Keratinocyte (primary cell): ENCODE measurements at regions not wholly inside any gene's neighbourhood (a gene's known extent, or its start where the extent isn't known, plus 50 kb on each side); places are given as distances from the start of the nearest gene placed in this dataset.

Experiments used
- DNase-seq: peaks from one replicate; pipeline ENCODE4 v3.0.0-alpha.2; 2011; ENCODE audit warnings: low read depth, missing footprints, low spot score
- FAIRE-seq: peaks from 2 replicates; lab custom pipeline; 2011; peaks lifted over from hg19 to GRCh38; lab: Jason Lieb, UNC
- H2AFZ ChIP-seq: 2 replicates; pipeline ENCODE4 v1.6.0; 2012; ENCODE audit warnings: low read length, control low read depth, inconsistent platforms; ENCODE audit not compliant: control insufficient read depth
- H3K27ac ChIP-seq: 2 replicates; pipeline ENCODE4 v1.5.1; 2011; ENCODE audit warnings: low read length; ENCODE audit not compliant: control insufficient read depth, insufficient read depth
- H3K27me3 ChIP-seq: 3 replicates; pipeline ENCODE4 v1.6.0; 2011; ENCODE audit warnings: low read length; ENCODE audit not compliant: control insufficient read depth, insufficient read depth; ENCODE audit errors: extremely low read depth
- H3K36me3 ChIP-seq, 2 experiments: 2 replicates in 1 of 2; 3 replicates in 1 of 2; pipeline ENCODE4 v1.5.1; 2011; ENCODE audit warnings: low read length in 2 of 2, mild to moderate bottlenecking in 1 of 2; ENCODE audit not compliant: control insufficient read depth in 2 of 2, insufficient read depth in 2 of 2; ENCODE audit errors: extremely low read depth in 1 of 2
- H3K4me1 ChIP-seq: 3 replicates; pipeline ENCODE4 v1.5.1; 2011; ENCODE audit warnings: low read length; ENCODE audit not compliant: control insufficient read depth, insufficient read depth; ENCODE audit errors: extremely low read depth
- H3K4me2 ChIP-seq: 3 replicates; pipeline ENCODE4 v1.6.0; 2011; ENCODE audit warnings: low read depth, low read length; ENCODE audit not compliant: control insufficient read depth, insufficient read depth; ENCODE audit errors: extremely low read depth
- H3K4me3 ChIP-seq, 3 experiments: fragments of 200-600 bp in 1 of 3; sonication (generic) in 1 of 3; 2 replicates in 2 of 3; 3 replicates in 1 of 3; pipeline ENCODE4 v1.5.1; 2011 to 2016; ENCODE audit warnings: low read length in 3 of 3, mild to moderate bottlenecking in 3 of 3, control low read depth in 2 of 3, inconsistent platforms in 1 of 3, low read depth in 1 of 3, mixed read lengths in 1 of 3, mixed run types in 1 of 3, moderate library complexity in 1 of 3; ENCODE audit not compliant: control insufficient read depth in 2 of 3, insufficient read depth in 2 of 3; ENCODE audit errors: extremely low read depth in 1 of 3
- H3K79me2 ChIP-seq: 2 replicates; pipeline ENCODE4 v1.6.0; 2012; ENCODE audit warnings: low read length; ENCODE audit not compliant: control insufficient read depth, insufficient read depth
- H3K9ac ChIP-seq: 3 replicates; pipeline ENCODE4 v1.6.0; 2011; ENCODE audit warnings: low read length; ENCODE audit not compliant: control insufficient read depth, insufficient read depth; ENCODE audit errors: extremely low read depth
- H3K9me1 ChIP-seq: 3 replicates; pipeline ENCODE4 v1.6.0; 2011; ENCODE audit warnings: low read length; ENCODE audit not compliant: control insufficient read depth, insufficient read depth; ENCODE audit errors: extremely low read depth
- H3K9me3 ChIP-seq: 2 replicates; pipeline ENCODE4 v1.5.1; 2012; ENCODE audit warnings: low read depth, low read length; ENCODE audit not compliant: control insufficient read depth
- H4K20me1 ChIP-seq: 3 replicates; pipeline ENCODE4 v1.6.0; 2011; ENCODE audit warnings: low read length; ENCODE audit not compliant: control insufficient read depth, insufficient read depth; ENCODE audit errors: extremely low read depth
- EZH2 ChIP-seq: IDR thresholded peaks from one replicate; pipeline ENCODE4 v1.6.1; 2012; ENCODE audit warnings: inconsistent platforms, mild to moderate bottlenecking, low read length, moderate library complexity
- dilution Hi-C: fragments of 300-500 bp; cut with MboI; formaldehyde crosslinking; loops from one replicate; pipeline ENCODE4 v1.7.0; 2020; ENCODE audit warnings: low sequenced_read_pairs; ENCODE audit not compliant: extremely low pct_ligation_motif_present
- TF ChIP-seq, protein P1 (sequence below), 3 experiments: IDR thresholded peaks in 1 of 3; conservative IDR thresholded peaks in 1 of 3; optimal IDR thresholded peaks in 1 of 3; 2 replicates in 2 of 3; 3 replicates in 1 of 3; pipeline versions ENCODE3 to v1.5.1; 2011; ENCODE audit warnings: low read length in 3 of 3, mild to moderate bottlenecking in 3 of 3, moderate library complexity in 2 of 3, control low read depth in 1 of 3, inconsistent platforms in 1 of 3; ENCODE audit not compliant: insufficient read depth in 2 of 3; ENCODE audit errors: extremely low read depth in 1 of 3

- no peak overlapping the region for H2AFZ ChIP-seq
- no peaks in the 10 kb centered on the region for H4K20me1 ChIP-seq
- no peak overlapping the region for H3K9ac ChIP-seq
- peaks cover 17% of the 10 kb centered on the region for H3K27me3 ChIP-seq
- DNase-seq (no peak), FAIRE-seq (no peak)
- H3K4me1 ChIP-seq, result no peaks in the 10 kb centered on the region
- H3K79me2 ChIP-seq, result no peaks in the 10 kb centered on the region
- peaks cover 5% of the 10 kb centered on the region for H3K9me3 ChIP-seq
- H3K27ac ChIP-seq, result no peak overlapping the region
- no peaks in the 10 kb centered on the region for H3K36me3 ChIP-seq
- dilution Hi-C loops, result no loop called here
- TF ChIP-seq, protein P1, sequence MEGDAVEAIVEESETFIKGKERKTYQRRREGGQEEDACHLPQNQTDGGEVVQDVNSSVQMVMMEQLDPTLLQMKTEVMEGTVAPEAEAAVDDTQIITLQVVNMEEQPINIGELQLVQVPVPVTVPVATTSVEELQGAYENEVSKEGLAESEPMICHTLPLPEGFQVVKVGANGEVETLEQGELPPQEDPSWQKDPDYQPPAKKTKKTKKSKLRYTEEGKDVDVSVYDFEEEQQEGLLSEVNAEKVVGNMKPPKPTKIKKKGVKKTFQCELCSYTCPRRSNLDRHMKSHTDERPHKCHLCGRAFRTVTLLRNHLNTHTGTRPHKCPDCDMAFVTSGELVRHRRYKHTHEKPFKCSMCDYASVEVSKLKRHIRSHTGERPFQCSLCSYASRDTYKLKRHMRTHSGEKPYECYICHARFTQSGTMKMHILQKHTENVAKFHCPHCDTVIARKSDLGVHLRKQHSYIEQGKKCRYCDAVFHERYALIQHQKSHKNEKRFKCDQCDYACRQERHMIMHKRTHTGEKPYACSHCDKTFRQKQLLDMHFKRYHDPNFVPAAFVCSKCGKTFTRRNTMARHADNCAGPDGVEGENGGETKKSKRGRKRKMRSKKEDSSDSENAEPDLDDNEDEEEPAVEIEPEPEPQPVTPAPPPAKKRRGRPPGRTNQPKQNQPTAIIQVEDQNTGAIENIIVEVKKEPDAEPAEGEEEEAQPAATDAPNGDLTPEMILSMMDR (optimal IDR thresholded peaks at IDR 0.05 in 1 of 3, IDR thresholded peaks at IDR 0.05 in 1 of 3, conservative IDR thresholded peaks at IDR 0.05 in 1 of 3; ENCODE audit: extremely low read depth in 1 of 3, insufficient read depth in 2 of 3, low read length in 3 of 3), result no peak
- TF ChIP-seq EZH2, result no peak
- H3K4me2 ChIP-seq, result no peak overlapping the region
- H3K4me3 ChIP-seq, result no peak overlapping the region
- H3K9me1 ChIP-seq, result no peaks in the 10 kb centered on the region
Measured at GRCh38 chr6:169893624-169894023, 142.2 kb downstream of the ERMARD start.

- no peak overlapping the region for H3K27ac ChIP-seq
- H3K27me3 ChIP-seq, result peaks cover 17% of the 10 kb centered on the region
- peaks cover 10% of the 10 kb centered on the region for H3K4me1 ChIP-seq
- H3K4me2 ChIP-seq, result no peak overlapping the region
- H3K36me3 ChIP-seq, result no peaks in the 10 kb centered on the region
- DNase-seq, result no peak
- no peak for TF ChIP-seq EZH2
- TF ChIP-seq, protein P1 (optimal IDR thresholded peaks at IDR 0.05 in 1 of 3, IDR thresholded peaks at IDR 0.05 in 1 of 3, conservative IDR thresholded peaks at IDR 0.05 in 1 of 3; ENCODE audit: extremely low read depth in 1 of 3, insufficient read depth in 2 of 3, low read length in 3 of 3), result no peak
- no peaks in the 10 kb centered on the region for H3K9me1 ChIP-seq
- dilution Hi-C loops, result no loop called here
- no peak overlapping the region for H2AFZ ChIP-seq
- no peak for FAIRE-seq
- peaks cover 5% of the 10 kb centered on the region for H3K9me3 ChIP-seq
- no peak overlapping the region for H3K4me3 ChIP-seq
- H3K79me2 ChIP-seq, result no peaks in the 10 kb centered on the region
- H3K9ac ChIP-seq, result no peak overlapping the region
- H4K20me1 ChIP-seq, result no peaks in the 10 kb centered on the region
Measured at GRCh38 chr6:169891846-169892245, 140.4 kb downstream of the ERMARD start.
